ENCODE measurements at regions not wholly inside any gene's neighbourhood (a gene's known extent, or its start where the extent isn't known, plus 50 kb on each side); places are given as distances from the start of the nearest gene placed in this dataset.

DNA sequence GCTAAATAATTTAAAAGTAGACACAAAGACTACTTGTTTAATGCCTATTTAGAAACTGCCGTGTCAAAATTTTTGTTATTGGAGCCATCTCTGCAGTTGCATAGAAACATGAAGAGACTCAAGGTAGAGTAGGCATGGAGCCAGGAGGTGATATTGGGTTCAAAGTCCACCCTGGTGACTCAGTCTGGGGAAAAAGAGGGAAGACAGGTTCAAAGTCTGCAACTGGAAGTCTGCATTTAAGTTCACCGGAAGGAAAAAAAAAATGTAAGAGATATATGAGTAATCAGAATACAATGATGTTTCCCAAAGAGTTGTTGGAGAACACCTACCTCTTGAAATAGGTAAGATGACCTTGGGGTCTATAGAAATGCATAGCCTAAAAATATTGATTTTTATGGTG, 67.4 kb upstream of the QRFPR start:
- peaks cover 3% of the 10 kb centered on the region; the same call in 1 of the 2 replicates for H3K27me3 ChIP-seq (ENCODE audit: control insufficient read depth, insufficient read depth, low read length)
- no peaks in the 10 kb centered on the region for H3K36me3 ChIP-seq (ENCODE audit: control insufficient read depth, insufficient read depth, low read length)
- POLR2A ChIA-PET, result no interaction called here
- TF ChIP-seq, protein P1, sequence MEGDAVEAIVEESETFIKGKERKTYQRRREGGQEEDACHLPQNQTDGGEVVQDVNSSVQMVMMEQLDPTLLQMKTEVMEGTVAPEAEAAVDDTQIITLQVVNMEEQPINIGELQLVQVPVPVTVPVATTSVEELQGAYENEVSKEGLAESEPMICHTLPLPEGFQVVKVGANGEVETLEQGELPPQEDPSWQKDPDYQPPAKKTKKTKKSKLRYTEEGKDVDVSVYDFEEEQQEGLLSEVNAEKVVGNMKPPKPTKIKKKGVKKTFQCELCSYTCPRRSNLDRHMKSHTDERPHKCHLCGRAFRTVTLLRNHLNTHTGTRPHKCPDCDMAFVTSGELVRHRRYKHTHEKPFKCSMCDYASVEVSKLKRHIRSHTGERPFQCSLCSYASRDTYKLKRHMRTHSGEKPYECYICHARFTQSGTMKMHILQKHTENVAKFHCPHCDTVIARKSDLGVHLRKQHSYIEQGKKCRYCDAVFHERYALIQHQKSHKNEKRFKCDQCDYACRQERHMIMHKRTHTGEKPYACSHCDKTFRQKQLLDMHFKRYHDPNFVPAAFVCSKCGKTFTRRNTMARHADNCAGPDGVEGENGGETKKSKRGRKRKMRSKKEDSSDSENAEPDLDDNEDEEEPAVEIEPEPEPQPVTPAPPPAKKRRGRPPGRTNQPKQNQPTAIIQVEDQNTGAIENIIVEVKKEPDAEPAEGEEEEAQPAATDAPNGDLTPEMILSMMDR (IDR thresholded peaks at IDR 0.05; ENCODE audit: insufficient read depth, low read depth, low read length), result no peak
- no peak for DNase-seq (ENCODE audit: low read depth)
- no peak overlapping the region for H3K4me3 ChIP-seq (ENCODE audit: low read depth, low read length)
- CTCF ChIA-PET, result no interaction called here

DNA sequence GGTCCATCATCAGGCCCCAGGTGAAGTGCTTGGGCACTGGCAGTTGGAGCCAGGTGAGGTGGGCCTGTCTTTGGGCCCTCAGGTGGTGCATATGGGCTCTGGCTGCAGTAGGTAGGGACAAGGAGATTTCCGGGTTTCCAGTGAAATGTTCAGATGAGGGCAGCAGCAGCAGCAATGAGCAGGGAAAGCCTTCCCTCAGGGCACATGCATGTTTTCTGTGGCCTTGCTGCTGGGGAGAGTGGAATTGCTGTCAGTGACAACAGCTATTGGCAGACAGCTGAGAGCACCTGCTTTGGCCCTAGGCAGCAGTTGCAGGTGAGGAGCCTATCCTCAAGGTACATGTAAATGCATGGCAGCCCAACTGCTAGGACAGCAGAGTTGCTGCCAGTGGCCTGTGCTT, 58.9 kb upstream of the QRFPR start:
- no peaks in the 10 kb centered on the region for H3K36me3 ChIP-seq (ENCODE audit: control insufficient read depth, insufficient read depth, low read length)
- TF ChIP-seq, protein P1 (IDR thresholded peaks at IDR 0.05; ENCODE audit: insufficient read depth, low read depth, low read length), result no peak
- no peak for DNase-seq (ENCODE audit: low read depth)
- no peak overlapping the region for H3K4me3 ChIP-seq (ENCODE audit: low read depth, low read length)
- H3K27me3 ChIP-seq (ENCODE audit: control insufficient read depth, insufficient read depth, low read length), result no peaks in the 10 kb centered on the region
- ChIA-PET POLR2A (no interaction called here), CTCF (interaction anchor here (1.0 kb wide), 1 partner anchor 23 kb away, joined by 3 read pairs; no protein-coding TSS in a partner anchor)

Data from BJ (cell line).